ENCODE measurements at regions not wholly inside any gene's neighbourhood (a gene's known extent, or its start where the extent isn't known, plus 50 kb on each side); places are given as distances from the start of the nearest gene placed in this dataset.

GRCh38 chr6:50979171-50979525, 160.5 kb downstream of the TFAP2B start:
- H3K9me3 ChIP-seq (ENCODE audit: low read depth): no peaks in the 10 kb centered on the region
- DNase-seq (ENCODE audit: low spot score): peak; percentile 25
- H3K4me2 ChIP-seq: peak overlapping the region; percentile 63
- no peak overlapping the region for H3K27ac ChIP-seq
- no peaks in the 10 kb centered on the region for H3K79me2 ChIP-seq (ENCODE audit: low read depth)
- no peak overlapping the region for H2AFZ ChIP-seq (replicated peaks)
- H3K27ac Mint-ChIP-seq: no peak overlapping the region
- H3K9ac ChIP-seq: no peak overlapping the region
- peaks cover 20% of the 10 kb centered on the region for H3K4me1 ChIP-seq
- H3K4me3 ChIP-seq: no peak overlapping the region
- no peaks in the 10 kb centered on the region for H3K36me3 ChIP-seq
- H3K4me1 Mint-ChIP-seq: no peaks in the 10 kb centered on the region
- H4K20me1 ChIP-seq (ENCODE audit: low read depth): no peaks in the 10 kb centered on the region
- no peak overlapping the region for H3K4me3 Mint-ChIP-seq
- no peaks in the 10 kb centered on the region for H3K27me3 ChIP-seq
- peaks cover 2% of the 10 kb centered on the region for H3K27me3 Mint-ChIP-seq (ENCODE audit: insufficient read depth, low read depth)
- H3K36me3 Mint-ChIP-seq: no peaks in the 10 kb centered on the region
- TF ChIP-seq EZH2phosphoT487 (IDR thresholded peaks at IDR 0.05) (peak; percentile 36), CTCF (IDR thresholded peaks at IDR 0.05) (no peak)
- no peaks in the 10 kb centered on the region for H3K9me3 Mint-ChIP-seq
- H3F3A ChIP-seq (ENCODE audit: low read depth): peaks cover 16% of the 10 kb centered on the region

GRCh38 chr6:50984135-50984534, 165.5 kb downstream of the TFAP2B start:
- peaks cover 3% of the 10 kb centered on the region for H3K27me3 Mint-ChIP-seq (ENCODE audit: insufficient read depth, low read depth)
- no peak overlapping the region for H3K27ac ChIP-seq
- H3F3A ChIP-seq (ENCODE audit: low read depth): peaks cover 9% of the 10 kb centered on the region
- no peaks in the 10 kb centered on the region for H3K27me3 ChIP-seq
- H3K9me3 Mint-ChIP-seq: no peaks in the 10 kb centered on the region
- no peaks in the 10 kb centered on the region for H3K79me2 ChIP-seq (ENCODE audit: low read depth)
- no peak overlapping the region for H3K4me3 ChIP-seq
- H3K4me3 Mint-ChIP-seq: no peak overlapping the region
- H3K4me2 ChIP-seq: no peak overlapping the region
- H3K36me3 Mint-ChIP-seq: no peaks in the 10 kb centered on the region
- H3K9ac ChIP-seq: no peak overlapping the region
- H3K9me3 ChIP-seq (ENCODE audit: low read depth): no peaks in the 10 kb centered on the region
- no peaks in the 10 kb centered on the region for H3K36me3 ChIP-seq
- H3K27ac Mint-ChIP-seq: no peak overlapping the region
- peaks cover 8% of the 10 kb centered on the region for H3K4me1 ChIP-seq
- no peaks in the 10 kb centered on the region for H4K20me1 ChIP-seq (ENCODE audit: low read depth)
- no peak for TF ChIP-seq CTCF (IDR thresholded peaks at IDR 0.05)
- no peak for TF ChIP-seq EZH2 (IDR thresholded peaks at IDR 0.05)
- TF ChIP-seq EZH2phosphoT487 (IDR thresholded peaks at IDR 0.05): no peak
- no peak for DNase-seq (ENCODE audit: low spot score)
- H2AFZ ChIP-seq (replicated peaks): no peak overlapping the region
- H3K4me1 Mint-ChIP-seq: no peaks in the 10 kb centered on the region

- Mint-ChIP-seq H3K27me3 (ENCODE audit: insufficient read depth, low read depth) (peaks cover 3% of the 10 kb centered on the region), H3K36me3 (no peaks in the 10 kb centered on the region), H3K9me3 (no peaks in the 10 kb centered on the region), H3K4me1 (peaks cover 2% of the 10 kb centered on the region), H3K4me3 (no peak overlapping the region), H3K27ac (no peak overlapping the region)
- H3K9me3 ChIP-seq (ENCODE audit: low read depth): no peaks in the 10 kb centered on the region
- no peak overlapping the region for H3K9ac ChIP-seq
- no peak for DNase-seq (ENCODE audit: low spot score)
- H4K20me1 ChIP-seq (ENCODE audit: low read depth): no peaks in the 10 kb centered on the region
- H3K79me2 ChIP-seq (ENCODE audit: low read depth): no peaks in the 10 kb centered on the region
- no peaks in the 10 kb centered on the region for H3F3A ChIP-seq (ENCODE audit: low read depth)
- no peak overlapping the region for H3K4me3 ChIP-seq
- no peak overlapping the region for H3K4me2 ChIP-seq
- H3K27ac ChIP-seq: no peak overlapping the region
- no peak for TF ChIP-seq EZH2 (IDR thresholded peaks at IDR 0.05)
- TF ChIP-seq EZH2phosphoT487 (IDR thresholded peaks at IDR 0.05): no peak
- no peak for TF ChIP-seq CTCF (IDR thresholded peaks at IDR 0.05)
- H3K4me1 ChIP-seq: no peaks in the 10 kb centered on the region
- H3K36me3 ChIP-seq: no peaks in the 10 kb centered on the region
- H3K27me3 ChIP-seq: no peaks in the 10 kb centered on the region
- no peak overlapping the region for H2AFZ ChIP-seq (replicated peaks)
Observed at GRCh38 chr6:50986319-50986718, 167.6 kb downstream of the TFAP2B start.

GRCh38 chr6:50989123-50989522, 170.5 kb downstream of the TFAP2B start:
- no peaks in the 10 kb centered on the region for H3K9me3 Mint-ChIP-seq
- no peaks in the 10 kb centered on the region for H3K27me3 ChIP-seq

More at GRCh38 chr6:50989123-50989522, 170.5 kb downstream of the TFAP2B start:
- H2AFZ ChIP-seq (replicated peaks): no peak overlapping the region
- no peak for TF ChIP-seq EZH2phosphoT487 (IDR thresholded peaks at IDR 0.05)
- TF ChIP-seq CTCF (IDR thresholded peaks at IDR 0.05): no peak
- TF ChIP-seq EZH2 (IDR thresholded peaks at IDR 0.05): no peak
- no peaks in the 10 kb centered on the region for H3K36me3 Mint-ChIP-seq
- H3K36me3 ChIP-seq: no peaks in the 10 kb centered on the region
- H3K4me3 ChIP-seq: no peak overlapping the region
- no peaks in the 10 kb centered on the region for H3K79me2 ChIP-seq (ENCODE audit: low read depth)
- H3K4me2 ChIP-seq: no peak overlapping the region
- no peaks in the 10 kb centered on the region for H3F3A ChIP-seq (ENCODE audit: low read depth)
- peaks cover 3% of the 10 kb centered on the region for H3K27me3 Mint-ChIP-seq (ENCODE audit: insufficient read depth, low read depth)
- no peak overlapping the region for H3K4me3 Mint-ChIP-seq
- H3K9ac ChIP-seq: no peak overlapping the region
- H3K27ac ChIP-seq: no peak overlapping the region
- DNase-seq (ENCODE audit: low spot score): no peak
- peaks cover 2% of the 10 kb centered on the region for H3K4me1 Mint-ChIP-seq
- no peaks in the 10 kb centered on the region for H3K9me3 ChIP-seq (ENCODE audit: low read depth)
- H4K20me1 ChIP-seq (ENCODE audit: low read depth): no peaks in the 10 kb centered on the region
- H3K27ac Mint-ChIP-seq: no peak overlapping the region
- no peaks in the 10 kb centered on the region for H3K4me1 ChIP-seq
